ENCODE measurements at regions not wholly inside any gene's neighbourhood (a gene's known extent, or its start where the extent isn't known, plus 50 kb on each side); places are given as distances from the start of the nearest gene placed in this dataset.
"Not testable (repeated sequence)": the region's sequence is repeated elsewhere in the genome, so short reads cannot be mapped to it uniquely, and the experiment has no call there.

DNA sequence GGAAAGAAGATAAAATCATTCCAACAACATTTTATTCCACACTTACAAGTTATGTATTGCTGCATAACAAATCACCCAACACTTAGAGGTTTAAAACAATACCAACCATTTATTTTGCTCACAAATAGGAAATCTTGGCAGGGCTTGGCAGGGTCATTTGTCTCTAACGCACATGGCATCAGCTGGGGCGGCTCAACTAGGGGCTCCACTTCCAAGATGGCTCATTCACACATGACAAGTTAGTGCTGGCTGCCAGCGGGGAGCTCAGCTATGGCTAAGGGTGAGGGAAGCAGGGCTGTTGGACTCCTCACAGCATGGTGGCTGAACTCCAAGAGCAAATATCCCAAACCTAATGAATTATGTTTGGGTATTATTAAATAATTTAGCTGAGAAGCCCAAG lies 377.0 kb downstream of the ZNF674 start:
- no peak for DNase-seq (ENCODE audit: low read depth)

DNA sequence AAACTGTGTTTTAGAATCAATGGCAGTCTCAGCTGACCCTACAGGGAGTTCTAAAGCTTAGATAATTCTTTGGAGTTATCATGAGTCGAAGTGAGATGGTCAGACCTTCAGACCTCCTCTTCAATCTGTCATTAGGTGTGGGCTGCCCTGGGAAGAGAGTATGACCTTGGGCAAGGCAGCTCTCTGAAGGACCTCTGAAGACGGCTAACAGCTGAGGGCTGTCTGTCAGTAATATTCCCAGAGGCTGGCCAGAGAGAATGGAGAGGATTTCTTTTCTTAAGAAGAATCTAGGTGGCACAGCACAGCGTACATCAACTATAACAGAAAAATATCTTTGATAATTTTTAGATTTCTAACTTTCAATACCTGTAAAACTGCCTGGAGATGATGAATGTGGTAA lies 379.4 kb downstream of the ZNF674 start:
- DNase-seq (ENCODE audit: low read depth): peak; percentile 52

DNA sequence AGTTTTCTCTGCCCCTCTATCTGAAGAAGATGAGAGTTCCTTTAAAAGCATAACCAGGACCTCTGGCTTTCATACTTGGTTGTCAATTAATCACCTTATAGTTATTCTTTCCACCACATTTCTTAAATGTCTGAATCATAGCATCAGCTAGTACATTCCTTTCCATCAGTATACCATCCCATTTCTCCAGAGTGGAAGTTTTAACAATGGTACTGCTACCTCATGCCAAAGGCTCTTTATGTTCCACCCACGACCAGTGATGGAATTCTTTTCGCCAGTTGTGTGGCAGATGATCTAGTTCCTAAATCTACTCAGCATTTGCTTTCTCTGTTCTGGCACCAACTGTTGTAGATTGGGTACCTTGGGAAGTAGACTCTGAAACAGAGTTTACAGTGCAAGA lies 379.8 kb downstream of the ZNF674 start:
- DNase-seq (ENCODE audit: low read depth): peak; percentile 76

DNA sequence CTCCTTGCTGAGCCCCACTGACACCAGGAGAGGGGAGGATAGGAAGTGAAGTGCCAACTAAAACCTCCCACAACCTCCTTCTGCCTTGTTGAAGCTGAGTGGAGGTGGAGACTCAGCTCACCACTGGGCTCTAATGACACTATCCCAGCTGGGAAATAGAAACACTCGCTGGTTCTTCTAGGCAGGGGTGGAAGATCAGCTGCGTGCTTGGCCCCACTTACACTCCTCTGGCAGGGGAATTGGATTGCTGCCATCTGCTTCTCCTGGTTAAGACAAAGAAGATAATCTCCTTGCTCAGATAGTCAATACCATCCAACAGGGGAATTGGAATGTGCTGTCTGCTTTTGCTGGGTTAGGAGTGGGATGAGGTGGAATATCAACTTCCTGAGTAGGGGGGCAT lies 392.5 kb downstream of the ZNF674 start:
- DNase-seq (ENCODE audit: low read depth): no peak

DNA sequence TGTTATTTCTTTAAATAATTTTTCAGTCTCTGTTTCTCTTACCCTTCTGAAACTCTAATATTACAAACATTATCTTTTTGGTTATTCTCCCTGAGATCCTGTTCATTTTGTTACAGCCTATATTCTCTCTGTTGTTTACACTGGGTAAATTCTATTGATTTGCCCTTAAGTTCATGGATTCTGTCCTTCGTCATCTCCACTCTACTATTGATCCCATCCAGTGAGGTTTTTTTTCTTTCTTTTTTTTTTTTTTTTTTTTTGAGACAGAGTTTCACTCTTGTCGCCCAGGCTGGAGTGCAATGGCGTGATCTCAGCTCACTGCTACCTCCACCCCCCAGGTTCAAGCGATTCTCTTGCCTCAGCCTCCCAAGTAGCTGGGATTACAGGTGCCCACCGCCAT lies 393.9 kb downstream of the ZNF674 start:
- DNase-seq (ENCODE audit: low read depth): not testable (repeated sequence)

DNA sequence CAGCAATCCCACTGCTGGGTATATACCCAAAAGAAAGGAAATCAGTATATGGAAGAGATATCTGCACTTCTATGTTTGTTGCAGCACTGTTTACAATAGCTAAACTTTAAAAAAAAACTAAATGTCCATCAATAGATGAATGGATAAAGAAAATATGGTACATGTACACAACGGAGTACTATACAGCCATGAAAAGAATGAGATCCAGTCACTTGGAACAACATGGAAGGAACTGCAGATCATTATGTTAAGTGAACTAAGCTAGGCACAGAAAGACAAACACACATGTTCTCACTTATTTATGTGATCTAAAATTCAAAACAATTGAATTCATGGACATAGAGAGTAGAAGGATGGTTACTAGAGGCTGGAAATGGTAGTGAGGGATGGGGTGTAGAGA lies 400.7 kb downstream of the ZNF674 start:
- DNase-seq (ENCODE audit: low read depth): no peak

DNA sequence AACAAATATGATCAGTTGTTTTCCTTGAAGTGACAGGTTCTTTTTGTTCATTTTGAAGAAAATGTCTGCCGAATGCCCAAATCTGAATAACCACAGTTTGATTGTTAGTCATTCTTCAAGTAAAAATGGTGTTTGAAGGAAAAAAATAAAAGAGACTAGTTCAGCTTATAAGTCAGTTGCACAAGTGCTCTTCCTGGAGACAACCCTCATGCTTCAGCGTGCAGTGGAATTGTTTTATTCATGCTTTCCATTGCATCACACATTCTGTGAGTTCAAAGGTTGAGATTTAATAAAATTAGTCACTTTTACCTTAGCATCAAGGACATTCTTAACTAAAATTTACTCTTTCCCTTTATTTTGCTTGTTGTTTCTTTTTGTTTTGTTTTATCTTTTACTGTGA lies 404.9 kb downstream of the ZNF674 start:
- DNase-seq (ENCODE audit: low read depth): peak; percentile 4

DNA sequence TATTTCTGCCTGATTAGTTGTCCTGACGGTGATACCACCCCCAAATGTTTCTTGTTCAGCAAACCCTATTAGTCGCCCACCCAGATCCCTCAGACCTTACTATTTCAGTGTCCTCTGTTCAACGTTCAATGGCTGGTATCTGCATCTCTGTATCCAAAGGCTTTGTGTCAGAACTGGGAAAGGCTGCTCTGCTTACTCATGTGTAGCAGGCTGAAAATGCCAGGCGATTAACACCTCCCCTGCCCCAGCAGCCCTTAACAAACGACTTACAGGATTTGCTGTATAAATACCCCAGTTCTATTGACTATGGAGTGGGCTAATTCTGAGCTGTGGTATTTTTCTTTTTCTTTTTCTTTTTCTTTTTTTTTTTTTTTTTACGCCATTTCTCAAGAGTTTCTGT lies 415.0 kb downstream of the ZNF674 start:
- DNase-seq (ENCODE audit: low read depth): no peak

DNA sequence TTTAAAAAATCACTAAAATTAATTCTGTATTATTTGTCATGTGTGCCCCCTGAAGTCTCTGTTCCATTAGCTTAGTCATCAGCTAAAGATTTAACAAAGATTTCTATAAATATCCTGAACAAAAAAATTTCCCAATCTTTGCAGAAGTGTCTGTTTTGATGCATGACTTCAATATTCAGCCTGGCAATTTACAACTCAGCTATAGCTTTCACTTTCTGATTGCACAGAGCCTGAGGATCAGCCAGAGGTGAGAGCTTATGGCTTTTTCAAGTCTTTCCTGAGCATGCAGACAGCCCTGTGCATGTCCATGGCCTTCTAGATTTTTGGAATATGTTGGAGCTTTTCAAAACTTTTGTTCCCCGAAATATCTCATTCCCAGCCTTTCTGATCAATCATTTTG lies 420.1 kb downstream of the ZNF674 start:
- DNase-seq (ENCODE audit: low read depth): peak; percentile 18

DNA sequence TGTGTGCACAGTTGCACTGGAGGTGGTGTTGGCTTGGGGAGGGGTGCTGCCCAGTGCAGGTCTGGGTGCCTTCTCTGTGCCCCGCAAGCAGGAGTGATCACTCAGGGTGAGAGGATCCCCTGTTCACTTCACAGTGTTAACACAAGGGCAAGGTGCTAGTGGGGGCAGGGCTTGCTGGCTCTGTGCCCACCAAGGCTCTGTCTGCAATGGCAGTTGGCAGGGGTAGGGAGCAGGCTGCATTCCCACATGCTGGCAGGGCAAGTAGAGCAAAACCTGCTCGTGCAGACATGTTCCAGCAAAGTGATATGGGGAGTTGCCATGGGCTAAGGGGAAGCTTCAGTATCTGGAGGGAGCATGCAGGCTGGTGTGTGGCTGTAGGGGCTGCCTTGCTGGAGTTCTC lies 428.0 kb downstream of the ZNF674 start:
- DNase-seq (ENCODE audit: low read depth): no peak

DNA sequence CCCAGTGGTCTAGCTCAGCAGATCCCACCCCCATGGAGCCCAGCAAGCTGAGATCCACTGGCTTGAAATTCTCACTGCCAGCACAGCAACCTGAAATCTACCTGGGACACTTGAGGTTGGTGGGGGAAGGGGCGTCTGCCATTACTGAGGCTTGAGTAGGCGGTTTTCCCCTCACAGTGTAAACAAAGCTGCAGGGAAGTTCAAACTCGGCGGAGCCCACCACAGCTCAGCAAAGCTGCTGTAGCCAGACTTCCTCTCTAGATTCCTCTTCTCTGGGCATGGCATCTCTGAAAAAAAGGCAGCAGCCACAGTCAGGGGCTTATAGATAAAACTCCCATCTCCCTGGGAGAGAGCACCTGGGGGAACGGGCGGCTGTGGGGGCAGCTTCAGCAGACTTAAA lies 457.9 kb downstream of the ZNF674 start:
- DNase-seq (ENCODE audit: low read depth): not testable (repeated sequence)

DNA sequence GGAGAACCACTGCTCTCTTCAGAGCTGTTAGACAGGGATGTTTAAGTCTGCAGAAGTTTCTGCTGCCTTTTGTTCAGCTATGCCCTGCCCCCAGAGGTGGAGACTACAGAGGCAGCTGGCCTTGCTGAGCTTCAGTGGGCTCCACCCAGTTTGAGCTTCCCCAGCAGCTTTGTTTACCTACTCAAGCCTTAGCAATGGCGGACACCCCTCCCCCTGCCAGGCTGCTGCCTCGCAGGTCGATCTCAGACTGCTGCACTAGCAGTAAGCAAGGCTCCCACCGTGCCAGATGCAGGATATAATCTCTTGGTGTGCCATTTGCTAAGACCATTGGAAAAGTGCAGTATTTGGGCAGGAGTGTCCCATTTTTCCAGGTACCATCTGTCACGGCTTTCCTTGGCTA lies 465.1 kb downstream of the ZNF674 start:
- not testable (repeated sequence) for DNase-seq (ENCODE audit: low read depth)

DNA sequence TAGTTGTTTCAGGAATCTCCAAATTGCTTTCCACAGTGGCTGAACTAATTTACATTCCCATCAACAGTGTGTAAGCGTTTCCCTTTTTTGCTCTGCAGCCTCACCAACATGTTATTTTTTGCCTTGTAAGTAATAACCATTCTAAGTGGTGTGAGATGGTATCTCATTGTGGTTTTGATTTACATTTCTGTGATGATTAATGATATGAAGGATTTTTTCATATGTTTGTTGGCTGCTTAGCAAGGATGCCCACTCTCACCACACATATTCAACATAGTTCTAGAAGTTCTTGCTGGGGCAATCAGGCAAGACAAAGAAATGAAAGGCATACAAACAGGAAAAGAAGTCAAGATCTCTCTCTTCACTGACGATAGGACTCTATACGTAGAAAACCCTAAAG lies 472.4 kb downstream of the ZNF674 start:
- DNase-seq (ENCODE audit: low read depth): peak; percentile 0

DNA sequence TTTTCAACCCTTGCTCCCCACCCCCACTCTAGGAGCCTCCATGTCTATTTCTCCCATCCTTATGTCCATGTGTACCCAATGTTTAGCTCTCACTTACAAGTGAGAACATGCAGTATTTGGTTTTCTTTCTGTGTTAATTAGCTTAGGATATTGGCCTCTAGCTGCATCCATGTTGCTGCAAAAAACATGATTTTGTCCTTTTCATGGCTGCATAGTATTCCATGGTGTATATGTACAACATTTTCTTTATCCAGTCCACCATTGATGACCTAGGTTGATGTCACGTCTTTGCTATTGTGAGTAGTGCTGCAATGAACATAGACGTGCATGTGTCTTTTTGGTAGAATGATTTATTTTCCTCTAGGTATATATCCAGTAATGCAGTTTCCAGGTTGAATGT lies 472.8 kb downstream of the ZNF674 start:
- no peak for DNase-seq (ENCODE audit: low read depth)

DNA sequence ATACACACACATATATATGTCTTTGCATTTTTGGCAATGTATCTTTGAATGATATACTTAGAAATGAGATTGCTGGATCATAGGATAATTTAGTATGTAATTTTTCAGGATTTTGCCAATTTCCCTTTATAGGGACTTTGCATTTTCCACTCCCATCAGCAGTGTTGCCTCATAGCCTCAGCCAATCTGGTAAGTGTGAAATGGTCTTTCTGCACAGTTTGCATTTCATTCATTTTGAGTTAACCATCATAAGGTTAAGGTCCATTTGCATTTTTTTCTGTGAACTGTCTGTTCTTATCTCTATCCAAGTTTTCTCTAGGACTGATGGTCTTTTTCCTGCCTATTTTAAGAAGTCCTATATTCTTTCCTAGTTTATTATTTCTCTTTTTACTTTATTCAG lies 474.8 kb downstream of the ZNF674 start:
- no peak for DNase-seq (ENCODE audit: low read depth)

DNA sequence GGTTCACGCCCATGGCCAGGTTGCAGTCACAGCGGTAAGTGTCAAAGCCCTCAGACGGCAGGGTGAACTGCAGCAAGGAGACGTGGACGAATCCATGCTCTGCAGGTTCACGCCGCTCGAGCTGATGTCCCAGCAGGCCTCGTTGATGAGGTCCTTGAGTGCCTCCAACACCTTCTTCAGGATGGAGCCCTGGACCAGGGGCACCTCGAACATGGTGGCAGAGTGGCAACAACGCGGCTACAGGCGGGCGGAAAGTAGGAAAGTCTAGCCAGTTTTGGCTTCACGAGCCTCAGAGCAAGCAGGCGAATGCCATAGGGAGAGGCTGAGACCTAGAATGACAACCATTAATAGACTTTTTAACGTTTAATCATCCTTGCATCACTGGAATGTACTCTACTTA lies 485.9 kb downstream of the ZNF674 start:
- no peak for DNase-seq (ENCODE audit: low read depth)

DNA sequence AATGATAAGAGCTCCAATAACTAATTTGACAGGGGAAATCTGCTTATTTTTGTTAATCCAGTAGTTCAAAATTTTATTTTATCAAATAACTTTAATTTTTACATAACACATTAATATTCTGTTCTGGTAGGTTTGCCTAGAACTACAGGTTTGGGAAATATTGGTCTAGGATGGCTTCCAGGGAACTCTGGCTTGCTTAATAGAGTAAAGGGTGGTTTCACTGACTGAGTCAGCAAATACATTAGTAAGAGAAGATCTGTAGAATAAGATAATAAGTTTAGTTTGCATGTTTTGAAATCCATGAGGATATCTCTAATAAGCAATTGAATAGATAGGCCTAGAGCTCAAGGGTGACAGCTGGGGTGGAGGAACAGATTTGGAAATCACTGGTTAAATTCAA lies 500.7 kb downstream of the ZNF674 start:
- no peak for DNase-seq (ENCODE audit: low read depth)

DNA sequence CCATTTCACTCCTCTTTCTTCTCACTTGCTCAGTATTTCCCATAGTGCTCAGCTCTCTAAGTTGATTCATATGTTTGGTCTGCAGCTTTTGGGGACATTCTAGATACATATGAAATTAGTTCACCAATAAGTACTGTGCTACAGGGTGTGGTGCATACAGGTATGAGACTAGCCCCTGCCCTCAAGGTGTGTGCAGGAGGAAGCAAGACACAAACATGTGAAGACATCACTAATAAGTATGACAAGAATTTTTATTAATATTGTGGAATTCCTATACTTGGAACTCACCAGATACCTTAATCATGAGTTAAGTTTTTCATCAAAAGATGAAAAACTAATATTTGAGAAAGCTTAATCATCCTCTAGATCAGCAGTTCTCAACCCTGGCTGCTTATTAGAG lies 505.2 kb downstream of the ZNF674 start:
- no peak for DNase-seq (ENCODE audit: low read depth)

DNA sequence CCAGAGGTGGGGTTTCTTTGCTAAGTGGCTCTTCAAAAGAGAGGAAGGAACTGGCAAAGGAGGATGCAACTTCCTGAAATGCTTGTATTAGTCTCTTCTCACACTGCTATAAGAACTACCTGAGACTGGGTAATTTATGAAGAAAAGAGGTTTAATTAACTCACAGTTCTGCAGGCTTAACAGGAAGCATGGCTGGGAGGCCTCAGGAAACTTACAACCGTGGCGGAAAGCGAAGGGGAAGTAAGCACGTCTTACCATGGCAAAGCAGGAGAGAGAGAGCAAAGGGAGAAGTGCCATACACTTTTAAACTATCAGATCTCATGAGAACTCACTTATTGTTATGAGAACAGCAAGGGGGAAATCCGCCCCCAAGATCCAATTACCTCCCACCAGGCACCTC lies 505.7 kb downstream of the ZNF674 start:
- DNase-seq (ENCODE audit: low read depth): no peak

DNA sequence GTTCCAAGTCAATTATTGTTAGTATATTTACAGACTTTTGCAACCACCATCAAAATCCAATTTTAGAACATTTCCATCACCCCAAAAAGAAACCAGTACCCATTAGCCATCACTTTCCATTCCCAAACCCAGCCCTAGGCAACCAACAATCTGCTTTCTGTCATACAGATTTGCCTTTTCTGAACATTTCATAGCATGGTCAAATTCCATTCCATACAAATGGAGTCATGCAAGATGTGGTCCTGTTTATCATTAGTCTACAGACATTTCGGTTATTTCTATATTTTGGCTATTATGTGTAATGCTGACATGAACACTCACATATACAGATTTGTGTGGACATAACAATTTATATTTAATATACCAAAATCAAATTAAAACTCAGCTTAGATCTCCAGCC lies 508.7 kb downstream of the ZNF674 start:
- DNase-seq (ENCODE audit: low read depth): peak; percentile 19

DNA sequence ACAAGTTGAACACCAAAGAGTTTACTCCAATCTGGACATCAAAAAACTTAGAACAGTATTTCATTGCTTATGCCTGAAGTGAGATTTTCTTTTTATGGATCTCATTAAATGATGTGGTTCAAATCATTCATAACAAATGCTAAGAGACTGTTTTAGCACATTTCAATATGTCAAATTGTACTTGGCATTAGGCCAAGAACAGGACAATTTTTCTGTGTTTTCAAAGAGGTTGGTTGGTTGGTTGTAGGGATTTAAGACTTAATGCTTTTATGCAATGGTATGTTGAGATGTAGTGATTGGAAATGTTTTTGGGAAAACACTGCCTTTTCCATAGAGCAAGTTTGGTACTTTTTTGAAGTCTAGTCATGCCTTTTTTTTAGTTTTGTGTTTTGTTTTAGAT lies 510.4 kb downstream of the ZNF674 start:
- no peak for DNase-seq (ENCODE audit: low read depth)

DNA sequence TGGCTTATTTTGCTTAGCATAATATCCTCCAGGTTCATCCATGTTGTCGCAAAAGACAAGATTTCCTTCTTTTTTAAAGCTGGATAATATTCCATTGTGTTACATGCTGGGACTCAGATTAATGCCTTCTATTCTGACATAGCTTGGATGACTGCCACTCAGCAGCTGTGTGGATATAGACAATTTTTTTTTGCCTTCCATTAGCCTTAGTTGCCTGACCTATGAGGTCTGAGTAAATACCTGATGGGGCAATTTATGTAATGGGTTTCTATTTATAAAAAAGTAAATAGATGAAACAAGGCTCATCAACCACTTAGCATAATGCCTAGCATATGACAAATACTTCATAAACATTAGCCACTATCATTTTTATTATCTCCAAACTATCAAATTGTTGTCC lies 515.4 kb downstream of the ZNF674 start:
- DNase-seq (ENCODE audit: low read depth): peak; percentile 52

DNA sequence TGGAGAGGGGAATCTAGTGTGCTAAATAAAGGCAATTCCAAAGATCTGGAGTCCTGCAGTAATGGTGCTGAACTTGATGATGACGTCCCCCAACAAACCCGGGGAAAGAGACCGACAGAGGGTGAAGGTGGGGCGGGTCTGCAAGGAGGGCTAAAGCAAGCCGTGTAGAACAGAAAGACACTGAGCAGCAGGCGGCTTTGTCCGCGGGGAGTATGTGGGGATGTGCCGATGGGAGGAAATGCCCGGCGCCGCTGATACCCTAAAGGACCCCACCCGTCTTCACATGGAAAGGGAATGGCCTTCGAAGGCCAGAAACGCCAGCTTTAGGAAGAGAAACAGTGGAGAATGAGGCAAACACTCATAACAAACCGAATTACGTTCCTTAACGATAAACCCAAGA lies 528.9 kb downstream of the ZNF674 start:
- no peak for DNase-seq (ENCODE audit: low read depth)

DNA sequence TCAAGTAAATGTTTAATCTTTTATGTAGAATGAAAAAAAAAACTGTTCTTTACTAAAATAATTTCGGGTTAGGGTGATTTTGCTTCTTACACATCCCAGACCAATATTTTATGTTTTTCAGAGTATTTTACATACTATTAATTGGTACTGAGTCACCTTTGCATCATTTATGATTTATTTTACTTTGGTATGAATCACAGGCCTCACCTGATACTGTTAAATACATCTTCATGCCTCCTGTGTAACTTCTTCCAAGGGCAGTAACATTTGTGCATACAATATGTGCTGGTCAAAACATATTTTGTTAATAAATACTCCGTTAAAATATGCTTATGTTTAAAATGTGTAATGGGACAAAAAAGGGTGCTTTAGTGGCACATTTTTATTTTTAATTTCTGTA lies 529.6 kb downstream of the ZNF674 start:
- no peak for DNase-seq (ENCODE audit: low read depth)

All from LHCN-M2 (cell line).